ENCODE measurements at regions not wholly inside any gene's neighbourhood (a gene's known extent, or its start where the extent isn't known, plus 50 kb on each side); places are given as distances from the start of the nearest gene placed in this dataset.

DNA sequence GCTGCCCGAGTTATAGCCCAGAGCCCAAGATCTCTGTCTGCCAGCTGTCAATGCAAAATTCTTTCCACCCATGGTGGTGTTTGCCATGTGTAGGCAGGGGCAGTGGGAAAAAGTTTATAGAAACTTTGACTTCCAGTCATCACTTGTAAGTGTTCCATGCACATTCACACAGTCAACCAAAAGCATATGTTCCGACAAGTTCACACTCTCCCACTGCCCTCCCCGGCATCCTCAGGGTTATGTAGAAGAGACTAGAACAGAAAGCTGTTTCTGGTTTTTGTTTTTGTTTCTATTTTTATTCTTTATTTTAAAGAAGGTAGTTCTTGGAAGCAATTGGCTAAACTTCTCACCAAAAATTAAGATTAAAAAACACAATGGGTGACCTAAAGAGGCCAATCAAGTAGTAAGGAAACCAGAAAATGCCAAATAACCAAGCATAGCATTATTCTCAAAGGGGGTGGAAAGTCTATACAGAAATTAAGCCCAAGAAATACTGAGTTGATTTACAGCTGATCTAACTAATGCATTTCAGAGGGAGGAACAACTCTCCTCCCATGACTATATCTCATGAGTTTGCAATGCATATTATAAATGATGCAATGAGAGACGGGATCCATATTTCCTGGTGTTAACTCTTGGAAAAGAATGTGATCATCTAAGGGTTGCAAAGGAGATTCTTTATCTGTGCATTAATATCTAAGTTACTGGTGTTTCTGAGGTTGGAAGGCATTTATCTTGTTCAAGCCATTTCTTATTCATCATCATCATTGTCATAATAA, 91.5 kb upstream of the ETS2 start:
- H3K36me3 ChIP-seq (replicated peaks in 1 of 2; ENCODE audit: control insufficient read depth in 1 of 2, insufficient read depth in 2 of 2, low read length in 2 of 2): no peaks in the 10 kb centered on the region
- ATAC-seq (no peak), FAIRE-seq (no peak), DNase-seq (ENCODE audit: low spot score) (no peak)
- H3K4me3 ChIP-seq (replicated peaks in 1 of 3; ENCODE audit: insufficient read depth in 1 of 3, low read depth in 2 of 3, low read length in 3 of 3): no peak overlapping the region
- H3K79me2 ChIP-seq (ENCODE audit: insufficient read depth, low read length): no peaks in the 10 kb centered on the region
- H3K27me3 ChIP-seq (ENCODE audit: control insufficient read depth in 1 of 2, insufficient read depth in 2 of 2, low read length in 2 of 2): peaks cover 0 to 3% of the 10 kb centered on the region in 2 experiments; a peak in 1 of 5 replicates
- no peak overlapping the region for H3K27ac ChIP-seq (ENCODE audit: extremely low read length, insufficient read depth, low read length)
- H3K4me1 ChIP-seq (ENCODE audit: insufficient read depth, low read length): no peaks in the 10 kb centered on the region
- BruUV-seq (replicated peaks): no TSS peak
- intact Hi-C loops (cut with micrococcal nuclease; ENCODE audit: unreplicated experiment) (no loop called here), in situ Hi-C loops (cut with HindIII; ENCODE audit: extremely low pct_ligation_motif_present, low pct_unique_long_range_greater_than_20kb) (no loop called here)
- POLR2A ChIA-PET: no interaction called here
- no peak overlapping the region for H3K9ac ChIP-seq (ENCODE audit: insufficient read depth, low read depth, low read length)
- no peaks in the 10 kb centered on the region for H3K9me3 ChIP-seq (ENCODE audit: low read length)
- TF ChIP-seq FOXP1 (IDR thresholded peaks at IDR 0.05): no peak
- TF ChIP-seq FOXP1 (CRISPR knock-in tag; IDR thresholded peaks at IDR 0.05): no peak
- TF ChIP-seq, protein P1, sequence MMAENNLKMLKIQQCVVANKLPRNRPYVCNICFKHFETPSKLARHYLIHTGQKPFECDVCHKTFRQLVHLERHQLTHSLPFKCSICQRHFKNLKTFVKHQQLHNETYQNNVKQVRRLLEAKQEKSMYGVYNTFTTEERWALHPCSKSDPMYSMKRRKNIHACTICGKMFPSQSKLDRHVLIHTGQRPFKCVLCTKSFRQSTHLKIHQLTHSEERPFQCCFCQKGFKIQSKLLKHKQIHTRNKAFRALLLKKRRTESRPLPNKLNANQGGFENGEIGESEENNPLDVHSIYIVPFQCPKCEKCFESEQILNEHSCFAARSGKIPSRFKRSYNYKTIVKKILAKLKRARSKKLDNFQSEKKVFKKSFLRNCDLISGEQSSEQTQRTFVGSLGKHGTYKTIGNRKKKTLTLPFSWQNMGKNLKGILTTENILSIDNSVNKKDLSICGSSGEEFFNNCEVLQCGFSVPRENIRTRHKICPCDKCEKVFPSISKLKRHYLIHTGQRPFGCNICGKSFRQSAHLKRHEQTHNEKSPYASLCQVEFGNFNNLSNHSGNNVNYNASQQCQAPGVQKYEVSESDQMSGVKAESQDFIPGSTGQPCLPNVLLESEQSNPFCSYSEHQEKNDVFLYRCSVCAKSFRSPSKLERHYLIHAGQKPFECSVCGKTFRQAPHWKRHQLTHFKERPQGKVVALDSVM (CRISPR knock-in tag; IDR thresholded peaks at IDR 0.05): no peak
- no peak for TF ChIP-seq ZNF644 (CRISPR knock-in tag; IDR thresholded peaks at IDR 0.05; ENCODE audit: low read depth)
- WGBS (ENCODE audit: low lambda C conversion rate): 44% methylated on average over 4 of the region's 4 CpGs
- CTCF ChIA-PET (ENCODE audit: low intra/inter-chr PET ratio, low total read pairs): no interaction called here
- H3K4me2 ChIP-seq (ENCODE audit: low read depth, low read length): no peak overlapping the region
- no peaks in the 10 kb centered on the region for H4K20me1 ChIP-seq (ENCODE audit: insufficient read depth, low read length)
- H2AFZ ChIP-seq (ENCODE audit: low read length): no peak overlapping the region

DNA sequence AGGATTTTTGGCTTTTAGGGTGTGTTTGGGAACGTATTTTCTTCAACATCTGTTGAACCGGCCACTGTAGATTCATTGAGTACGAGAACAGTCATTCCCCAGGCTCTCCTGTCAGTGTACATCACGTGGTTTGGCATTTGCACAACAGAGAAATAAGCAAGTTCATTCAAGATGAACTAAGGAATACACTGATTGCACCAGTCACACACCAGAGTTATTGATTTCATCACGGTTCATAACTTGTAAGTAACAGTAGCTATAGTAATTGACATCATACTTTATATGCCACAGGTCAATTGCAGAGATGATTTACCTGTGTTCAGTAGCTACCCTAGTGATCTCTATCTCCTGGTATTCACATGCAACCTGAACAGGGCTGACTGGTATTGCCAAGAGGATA, 90.7 kb upstream of the ETS2 start:
- TF ChIP-seq RCOR2 (CRISPR knock-in tag; IDR thresholded peaks at IDR 0.05): no peak
- no peak for TF ChIP-seq TOE1 (CRISPR knock-in tag; IDR thresholded peaks at IDR 0.05)
- TF ChIP-seq SRSF4 (IDR thresholded peaks at IDR 0.05; ENCODE audit: low read depth, low read length, poor library complexity, severe bottlenecking): no peak
- CTCF ChIA-PET (ENCODE audit: low intra/inter-chr PET ratio, low total read pairs): no interaction called here
- no peaks in the 10 kb centered on the region for H3K9me3 ChIP-seq (ENCODE audit: low read length)
- no peaks in the 10 kb centered on the region for H3K4me1 ChIP-seq (ENCODE audit: insufficient read depth, low read length)
- H3K4me3 ChIP-seq (replicated peaks in 1 of 3; ENCODE audit: insufficient read depth in 1 of 3, low read depth in 2 of 3, low read length in 3 of 3): no peak overlapping the region
- FAIRE-seq (no peak), ATAC-seq (no peak), DNase-seq (ENCODE audit: low spot score) (no peak)
- no peaks in the 10 kb centered on the region for H4K20me1 ChIP-seq (ENCODE audit: insufficient read depth, low read length)
- H3K27me3 ChIP-seq (ENCODE audit: control insufficient read depth in 1 of 2, insufficient read depth in 2 of 2, low read length in 2 of 2): peaks cover 0 to 3% of the 10 kb centered on the region in 2 experiments; a peak in 1 of 5 replicates
- no TSS peak for BruUV-seq (replicated peaks)
- WGBS (ENCODE audit: low lambda C conversion rate): 10% methylated on average over 5 of the region's 5 CpGs
- POLR2A ChIA-PET: no interaction called here
- H3K36me3 ChIP-seq (replicated peaks in 1 of 2; ENCODE audit: control insufficient read depth in 1 of 2, insufficient read depth in 2 of 2, low read length in 2 of 2): no peaks in the 10 kb centered on the region
- no peak overlapping the region for H3K4me2 ChIP-seq (ENCODE audit: low read depth, low read length)
- H3K9ac ChIP-seq (ENCODE audit: insufficient read depth, low read depth, low read length): no peak overlapping the region
- no peak overlapping the region for H3K27ac ChIP-seq (ENCODE audit: extremely low read length, insufficient read depth, low read length)
- in situ Hi-C loops (cut with HindIII; ENCODE audit: extremely low pct_ligation_motif_present, low pct_unique_long_range_greater_than_20kb): no loop called here
- H3K79me2 ChIP-seq (ENCODE audit: insufficient read depth, low read length): no peaks in the 10 kb centered on the region
- no peak overlapping the region for H2AFZ ChIP-seq (ENCODE audit: low read length)
- intact Hi-C loops (cut with micrococcal nuclease; ENCODE audit: unreplicated experiment): no loop called here
